Fibroblast of pulmonary artery (primary cell): ENCODE measurements at regions not wholly inside any gene's neighbourhood (a gene's known extent, or its start where the extent isn't known, plus 50 kb on each side); places are given as distances from the start of the nearest gene placed in this dataset.
A peak's percentile ranks its signal among the peaks of the same experiment; 100 is the strongest.

ENCODE experiments used
- DNase-seq: peaks from one replicate; pipeline ENCODE4 v3.0.0-alpha.2; 2010; ENCODE audit warnings: low read depth
- H3K4me3 ChIP-seq: replicated peaks from 2 replicates; pipeline ENCODE4 v1.5.1; 2011; ENCODE audit warnings: low read depth, mild to moderate bottlenecking, control low read depth, low read length, moderate library complexity
- TF ChIP-seq, protein P1 (sequence below): IDR thresholded peaks from 2 replicates; pipeline ENCODE4 v1.5.1; 2011; ENCODE audit warnings: mild to moderate bottlenecking, control low read depth, low read length, inconsistent platforms; ENCODE audit errors: missing control alignments

DNA sequence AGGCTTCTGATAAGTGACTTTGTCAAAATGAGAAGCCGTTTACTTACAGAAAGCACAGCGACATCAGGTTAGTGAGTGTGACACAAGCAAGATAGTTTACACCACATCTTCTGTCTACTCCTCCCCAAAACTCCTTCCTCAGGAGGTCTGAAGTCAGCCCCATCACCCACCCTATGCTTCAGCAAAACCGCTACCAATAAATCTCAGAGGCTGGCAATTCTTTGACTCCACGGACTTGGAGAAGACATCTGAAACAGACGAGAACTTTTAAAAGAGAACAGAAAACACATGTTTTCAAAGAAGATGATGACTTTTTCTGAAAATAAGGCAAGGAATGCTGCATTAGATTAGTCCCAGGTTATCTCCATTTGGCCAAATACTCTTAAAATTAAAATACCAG is 261.1 kb downstream of the TBC1D4 start:
- TF ChIP-seq, protein P1, sequence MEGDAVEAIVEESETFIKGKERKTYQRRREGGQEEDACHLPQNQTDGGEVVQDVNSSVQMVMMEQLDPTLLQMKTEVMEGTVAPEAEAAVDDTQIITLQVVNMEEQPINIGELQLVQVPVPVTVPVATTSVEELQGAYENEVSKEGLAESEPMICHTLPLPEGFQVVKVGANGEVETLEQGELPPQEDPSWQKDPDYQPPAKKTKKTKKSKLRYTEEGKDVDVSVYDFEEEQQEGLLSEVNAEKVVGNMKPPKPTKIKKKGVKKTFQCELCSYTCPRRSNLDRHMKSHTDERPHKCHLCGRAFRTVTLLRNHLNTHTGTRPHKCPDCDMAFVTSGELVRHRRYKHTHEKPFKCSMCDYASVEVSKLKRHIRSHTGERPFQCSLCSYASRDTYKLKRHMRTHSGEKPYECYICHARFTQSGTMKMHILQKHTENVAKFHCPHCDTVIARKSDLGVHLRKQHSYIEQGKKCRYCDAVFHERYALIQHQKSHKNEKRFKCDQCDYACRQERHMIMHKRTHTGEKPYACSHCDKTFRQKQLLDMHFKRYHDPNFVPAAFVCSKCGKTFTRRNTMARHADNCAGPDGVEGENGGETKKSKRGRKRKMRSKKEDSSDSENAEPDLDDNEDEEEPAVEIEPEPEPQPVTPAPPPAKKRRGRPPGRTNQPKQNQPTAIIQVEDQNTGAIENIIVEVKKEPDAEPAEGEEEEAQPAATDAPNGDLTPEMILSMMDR, result no peak
- no peak for DNase-seq

DNA sequence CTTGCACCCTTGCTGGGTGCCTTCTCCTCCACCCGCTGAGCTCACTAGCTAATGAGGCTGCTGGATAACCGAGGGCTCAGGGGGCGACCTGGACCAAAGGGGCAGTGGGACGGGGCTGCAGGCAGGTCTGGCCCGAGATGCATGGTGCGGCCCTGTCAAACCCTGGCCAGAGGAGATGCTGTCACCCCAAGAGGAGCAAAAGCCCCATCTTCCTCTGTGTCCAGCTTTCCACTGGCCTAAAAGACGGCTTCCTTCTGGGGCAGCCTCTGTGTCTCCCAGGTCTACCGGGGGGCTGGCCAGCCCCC is 261.8 kb downstream of the TBC1D4 start:
- H3K4me3 ChIP-seq, result no peak overlapping the region

More for the DNA sequence above, 261.1 kb downstream of the TBC1D4 start:
- H3K4me3 ChIP-seq, result no peak overlapping the region

GRCh38 chr13:75219479-75220237 is 262.3 kb downstream of the TBC1D4 start:
- DNase-seq, result peak; percentile 74
- H3K4me3 ChIP-seq, result peak overlapping the region; percentile 49

More for the DNA sequence above, 261.8 kb downstream of the TBC1D4 start:
- no peak for DNase-seq
- TF ChIP-seq, protein P1, result no peak

GRCh38 chr13:75217949-75218348 is 264.0 kb downstream of the TBC1D4 start:
- TF ChIP-seq, protein P1, result no peak
- peak; percentile 50 for DNase-seq
- H3K4me3 ChIP-seq, result no peak overlapping the region

More at GRCh38 chr13:75219479-75220237, 262.3 kb downstream of the TBC1D4 start:
- TF ChIP-seq, protein P1, result peak; percentile 81

DNA sequence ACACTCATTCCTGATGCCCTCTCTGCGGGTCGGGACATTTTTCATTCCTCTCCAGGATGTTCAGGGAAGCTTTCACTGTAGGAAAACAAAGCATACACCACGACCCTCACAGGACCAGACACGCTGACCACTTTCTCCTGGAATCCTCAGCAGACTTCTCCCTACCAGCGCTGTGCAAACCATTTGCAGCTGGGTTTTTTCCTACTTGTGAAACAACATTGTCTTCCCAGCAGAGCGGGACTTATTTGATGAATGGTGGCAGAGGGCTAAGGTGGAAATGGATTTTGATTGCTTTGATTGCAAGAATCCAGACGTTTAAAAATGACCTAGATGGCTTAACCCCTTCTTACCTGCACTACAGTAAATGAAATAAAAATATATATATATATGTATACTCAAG is 265.9 kb downstream of the TBC1D4 start:
- no peak overlapping the region for H3K4me3 ChIP-seq
- no peak for DNase-seq
- TF ChIP-seq, protein P1, result no peak

- DNase-seq, result no peak
- TF ChIP-seq, protein P1, result no peak
- H3K4me3 ChIP-seq, result no peak overlapping the region
These were observed 267.1 kb downstream of the TBC1D4 start for GRCh38 chr13:75214846-75215245.

GRCh38 chr13:75202981-75203380 is 279.0 kb downstream of the TBC1D4 start:
- TF ChIP-seq, protein P1, result no peak
- DNase-seq, result no peak
- H3K4me3 ChIP-seq, result no peak overlapping the region
